ENCODE measurements at regions not wholly inside any gene's neighbourhood (a gene's known extent, or its start where the extent isn't known, plus 50 kb on each side); places are given as distances from the start of the nearest gene placed in this dataset.
"Not testable (repeated sequence)": the region's sequence is repeated elsewhere in the genome, so short reads cannot be mapped to it uniquely, and the experiment has no call there.

GRCh38 chr3:153856932-153857331 is 264.3 kb upstream of the ARHGEF26 start:
- 88 to 97% methylated on average over 1 of the region's 1 CpG for WGBS, 2 donors
- ATAC-seq (ENCODE audit: insufficient read depth, low FRiP score) (no peak), DNase-seq (no peak)
- TF ChIP-seq CTCF (IDR thresholded peaks at IDR 0.05; ENCODE audit: control extremely low read depth, extremely low read depth) = no peak
- H3K27ac ChIP-seq (ENCODE audit: low read depth in 1 of 2, low read length in 1 of 2) = no peak overlapping the region
- H3K4me3 ChIP-seq = no peak overlapping the region
- no peak overlapping the region for H3K9ac ChIP-seq (ENCODE audit: insufficient read depth in 1 of 2, low read length in 2 of 2)
- no peaks in the 10 kb centered on the region for H3K9me3 ChIP-seq (ENCODE audit: control insufficient read depth in 4 of 4, insufficient read depth in 3 of 4, low read length in 3 of 4)
- peaks cover 0 to 3% (median 0%) of the 10 kb centered on the region in 5 donors for H3K4me1 ChIP-seq (ENCODE audit: control insufficient read depth in 5 of 5, insufficient read depth in 5 of 5, low read length in 5 of 5)
- no peaks in the 10 kb centered on the region for H3K36me3 ChIP-seq (ENCODE audit: control insufficient read depth in 4 of 4, insufficient read depth in 4 of 4, low read length in 4 of 4)
- no peaks in the 10 kb centered on the region for H3K27me3 ChIP-seq (ENCODE audit: control insufficient read depth in 3 of 3, insufficient read depth in 3 of 3, low read length in 2 of 3)

- H3K27ac ChIP-seq (ENCODE audit: low read depth in 1 of 2, low read length in 1 of 2) = no peak overlapping the region
- no peaks in the 10 kb centered on the region for H3K27me3 ChIP-seq (ENCODE audit: control insufficient read depth in 3 of 3, insufficient read depth in 3 of 3, low read length in 2 of 3)
- H3K9ac ChIP-seq (ENCODE audit: insufficient read depth in 1 of 2, low read length in 2 of 2) = no peak overlapping the region
- peaks cover 0 to 5% (median 0%) of the 10 kb centered on the region in 4 donors for H3K9me3 ChIP-seq (ENCODE audit: control insufficient read depth in 4 of 4, insufficient read depth in 3 of 4, low read length in 3 of 4)
- H3K4me3 ChIP-seq = no peak overlapping the region
- DNase-seq = no peak
- no peaks in the 10 kb centered on the region for H3K36me3 ChIP-seq (ENCODE audit: control insufficient read depth in 4 of 4, insufficient read depth in 4 of 4, low read length in 4 of 4)
- no peak for ATAC-seq (ENCODE audit: insufficient read depth, low FRiP score)
- WGBS, 2 donors = 79 to 89% methylated on average over 2 of the region's 2 CpGs
- TF ChIP-seq CTCF (IDR thresholded peaks at IDR 0.05; ENCODE audit: control extremely low read depth, extremely low read depth) = no peak
- H3K4me1 ChIP-seq (ENCODE audit: control insufficient read depth in 5 of 5, insufficient read depth in 5 of 5, low read length in 5 of 5) = no peaks in the 10 kb centered on the region
These were observed 256.4 kb upstream of the ARHGEF26 start for GRCh38 chr3:153864793-153865192.

- Histone ChIP-seq H3K4me3 (no peak overlapping the region), H3K4me1 (ENCODE audit: control insufficient read depth in 5 of 5, insufficient read depth in 5 of 5, low read length in 5 of 5) (no peaks in the 10 kb centered on the region), H3K27me3 (ENCODE audit: control insufficient read depth in 3 of 3, insufficient read depth in 3 of 3, low read length in 2 of 3) (no peaks in the 10 kb centered on the region), H3K27ac (ENCODE audit: low read depth in 1 of 2, low read length in 1 of 2) (no peak overlapping the region), H3K36me3 (ENCODE audit: control insufficient read depth in 4 of 4, insufficient read depth in 4 of 4, low read length in 4 of 4) (no peaks in the 10 kb centered on the region), H3K9ac (ENCODE audit: insufficient read depth in 1 of 2, low read length in 2 of 2) (no peak overlapping the region), H3K9me3 (ENCODE audit: control insufficient read depth in 4 of 4, insufficient read depth in 3 of 4, low read length in 3 of 4) (peaks cover 0 to 5% (median 0%) of the 10 kb centered on the region in 4 donors)
- no peak for TF ChIP-seq CTCF (IDR thresholded peaks at IDR 0.05; ENCODE audit: control extremely low read depth, extremely low read depth)
- ATAC-seq (ENCODE audit: insufficient read depth, low FRiP score) (no peak), DNase-seq (no peak)
These were observed 254.3 kb upstream of the ARHGEF26 start for GRCh38 chr3:153866901-153867300.

GRCh38 chr3:153874348-153874747 is 246.8 kb upstream of the ARHGEF26 start:
- not testable (repeated sequence) for H3K27me3 ChIP-seq (ENCODE audit: control insufficient read depth in 3 of 3, insufficient read depth in 3 of 3, low read length in 2 of 3); H3K4me1 ChIP-seq (ENCODE audit: control insufficient read depth in 5 of 5, insufficient read depth in 5 of 5, low read length in 5 of 5); H3K27ac ChIP-seq (ENCODE audit: low read depth in 1 of 2, low read length in 1 of 2); H3K9ac ChIP-seq (ENCODE audit: insufficient read depth in 1 of 2, low read length in 2 of 2); H3K9me3 ChIP-seq (ENCODE audit: control insufficient read depth in 4 of 4, insufficient read depth in 3 of 4, low read length in 3 of 4); H3K4me3 ChIP-seq; ATAC-seq (ENCODE audit: insufficient read depth, low FRiP score); H3K36me3 ChIP-seq (ENCODE audit: control insufficient read depth in 4 of 4, insufficient read depth in 4 of 4, low read length in 4 of 4); DNase-seq
- 84 to 92% methylated on average over 2 of the region's 2 CpGs for WGBS, 2 donors

Data from lung (tissue), 11 donors.